NCI-H510A treated with DMSO at 0.1 percent for 48 hours (cell line): ENCODE measurements at regions not wholly inside any gene's neighbourhood (a gene's known extent, or its start where the extent isn't known, plus 50 kb on each side); places are given as distances from the start of the nearest gene placed in this dataset.
"Not testable (repeated sequence)": the region's sequence is repeated elsewhere in the genome, so short reads cannot be mapped to it uniquely, and the experiment has no call there.

ENCODE experiments used
- DNase-seq: peaks from one replicate; lab custom pipeline; 2025; lab: John Stamatoyannopoulos, UW

DNA sequence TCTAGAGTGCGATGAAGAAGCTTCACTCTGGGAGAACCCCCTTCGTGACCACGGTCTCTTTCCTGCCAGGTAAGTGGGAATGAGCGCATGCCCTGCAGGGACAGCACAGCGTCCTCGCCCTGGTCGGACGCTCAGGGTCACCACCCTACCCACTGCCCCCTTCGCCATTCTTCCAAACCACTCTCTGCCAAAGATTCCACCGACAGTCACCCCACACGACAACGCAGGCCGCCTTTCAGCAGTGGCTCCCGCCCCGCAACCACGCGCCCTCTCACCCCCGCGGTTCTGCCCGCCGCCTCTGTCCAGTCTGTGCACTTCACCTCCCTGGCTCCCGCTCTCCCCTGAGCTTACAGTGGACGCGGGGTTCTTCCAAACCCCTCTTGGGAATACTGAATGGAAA lies 82.3 kb upstream of the FCGR1A start:
- DNase-seq, result not testable (repeated sequence)

GRCh38 chr1:149700677-149701567 lies 81.6 kb upstream of the FCGR1A start:
- DNase-seq, result not testable (repeated sequence)

DNA sequence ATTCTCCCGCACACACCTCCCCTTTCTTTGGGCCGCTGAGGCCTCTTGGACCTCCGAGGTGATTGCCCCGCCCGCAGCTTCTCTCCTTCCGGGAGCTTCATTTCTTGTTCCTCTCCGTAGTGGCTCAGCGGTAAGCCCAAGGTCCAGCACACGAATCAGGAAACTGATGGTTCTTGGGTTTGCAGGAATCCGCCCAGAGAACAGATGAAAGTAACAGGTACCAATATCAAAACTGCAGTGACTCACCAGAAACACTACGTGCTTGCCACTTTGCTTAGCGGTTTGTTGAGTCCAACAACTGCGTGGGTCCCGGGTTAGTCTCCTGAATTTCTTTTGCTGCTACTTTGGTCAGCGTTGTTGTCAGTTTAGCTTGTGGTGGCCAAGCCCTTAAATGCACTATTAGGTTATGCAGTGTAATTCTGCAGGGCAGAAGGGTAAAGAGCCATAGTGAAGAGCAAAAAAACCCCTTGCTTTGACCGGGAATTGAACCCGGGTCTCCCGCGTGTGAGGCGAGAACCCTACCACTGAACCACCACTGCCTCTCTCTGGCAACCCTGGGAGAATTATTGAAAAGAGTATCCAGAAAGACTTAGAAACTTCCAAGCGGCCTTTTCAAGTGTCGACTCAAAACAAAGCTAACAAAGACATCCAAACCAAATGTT lies 74.2 kb upstream of the FCGR1A start:
- DNase-seq, result peak; percentile 1

DNA sequence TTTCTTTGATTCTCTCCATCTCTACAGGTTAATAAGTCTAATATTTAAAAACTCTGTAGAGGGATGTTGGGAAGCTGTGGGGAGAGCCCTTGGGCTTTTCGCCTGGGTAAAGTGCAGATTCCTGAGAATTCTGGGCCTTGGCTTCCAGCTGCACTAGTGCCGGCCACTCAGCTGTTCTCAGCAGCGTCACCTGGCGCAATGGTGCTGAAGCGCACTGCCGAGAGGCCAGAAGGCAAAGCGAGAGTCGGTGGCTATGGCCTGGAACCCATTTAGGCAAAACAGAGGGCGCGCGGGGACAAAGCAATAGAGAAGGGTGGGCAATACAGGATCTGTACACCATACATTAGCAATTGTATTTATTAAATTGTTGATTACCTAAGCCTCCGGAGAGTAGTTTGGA lies 70.8 kb upstream of the FCGR1A start:
- not testable (repeated sequence) for DNase-seq

- DNase-seq, result peak; percentile 0
Observed at GRCh38 chr1:149712154-149712927, 70.2 kb upstream of the FCGR1A start.

DNA sequence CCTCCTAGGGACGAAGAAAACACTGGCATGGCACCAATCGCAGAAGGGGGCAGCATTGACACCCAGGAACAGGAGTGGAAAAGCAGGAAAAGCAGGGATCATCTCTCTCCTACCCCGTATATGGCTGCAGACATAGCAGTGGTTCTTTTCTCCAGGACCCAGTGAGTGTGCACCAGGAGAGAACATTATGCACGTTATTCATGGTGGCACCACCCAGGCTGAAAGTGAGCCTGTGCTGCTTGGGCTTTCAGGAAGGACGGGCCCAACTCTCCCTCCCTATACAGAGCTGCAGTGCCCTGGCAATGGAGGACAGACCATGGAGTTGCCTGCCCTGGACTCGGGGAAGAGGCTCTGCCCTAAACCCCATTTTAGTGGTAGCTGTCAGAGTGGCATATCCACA lies 69.0 kb upstream of the FCGR1A start:
- DNase-seq, result not testable (repeated sequence)

DNA sequence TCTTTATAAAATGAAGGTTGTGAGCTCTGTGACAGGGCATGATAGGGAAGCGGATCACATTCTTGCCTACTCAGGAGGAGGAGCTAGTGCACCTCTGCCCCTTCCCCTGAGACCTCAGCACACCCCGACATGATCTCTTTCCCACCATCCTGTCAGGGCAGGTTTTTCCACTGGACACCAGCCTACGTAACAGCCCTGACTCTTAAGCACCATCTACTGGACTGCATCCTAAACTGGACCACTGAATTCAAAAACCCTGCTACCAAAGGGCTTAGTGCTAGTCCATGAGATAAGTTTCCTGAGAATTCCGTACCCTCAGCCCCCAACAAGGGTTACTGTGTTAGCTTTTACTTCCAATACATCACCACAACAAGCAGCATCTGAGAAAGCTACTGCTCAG lies 68.5 kb upstream of the FCGR1A start:
- not testable (repeated sequence) for DNase-seq

GRCh38 chr1:149724618-149725302 lies 57.7 kb upstream of the FCGR1A start:
- DNase-seq, result not testable (repeated sequence)

DNA sequence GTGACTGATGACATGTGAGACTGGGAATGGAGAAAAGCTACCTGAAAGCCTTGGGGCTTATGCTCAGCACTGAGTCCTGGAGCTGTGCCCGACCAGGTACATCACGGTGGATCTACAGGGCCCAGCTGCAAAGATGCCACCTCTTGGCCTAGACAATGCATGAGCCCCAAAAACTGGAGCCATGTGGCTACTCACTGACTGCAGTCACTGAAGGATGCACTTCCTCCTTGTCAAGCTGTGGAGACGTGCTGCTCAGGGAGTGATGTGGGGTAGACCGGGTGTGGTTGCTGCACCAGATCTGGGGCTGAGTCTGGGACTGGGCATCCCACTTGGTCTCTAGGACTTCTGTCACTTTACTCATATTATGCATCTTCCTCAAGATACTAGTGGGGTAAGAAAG lies 55.8 kb upstream of the FCGR1A start:
- not testable (repeated sequence) for DNase-seq

DNA sequence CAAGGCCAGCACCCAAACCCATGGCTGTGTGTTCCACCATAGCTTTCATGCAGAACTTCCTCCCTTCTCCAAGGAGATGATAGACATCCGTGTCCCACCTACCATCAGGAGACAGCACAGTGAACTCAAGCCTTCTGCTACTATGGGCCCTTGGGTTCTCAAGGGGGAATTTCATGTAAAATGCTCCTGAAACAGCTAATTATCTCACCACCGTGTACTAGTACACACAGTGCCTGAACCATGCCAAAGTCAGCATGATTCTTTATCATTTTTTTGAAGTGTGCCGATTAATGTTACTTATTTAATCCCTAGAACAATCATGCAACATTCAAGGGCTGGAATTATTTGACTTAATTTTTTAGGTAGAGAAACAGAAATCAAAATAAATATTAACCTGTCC lies 53.9 kb upstream of the FCGR1A start:
- not testable (repeated sequence) for DNase-seq
